ENCODE measurements at regions not wholly inside any gene's neighbourhood (a gene's known extent, or its start where the extent isn't known, plus 50 kb on each side); places are given as distances from the start of the nearest gene placed in this dataset.

- H4K20me1 ChIP-seq (ENCODE audit: insufficient read depth, low read length, poor library complexity, severe bottlenecking): no peaks in the 10 kb centered on the region
- no peaks in the 10 kb centered on the region for H3K36me3 ChIP-seq (ENCODE audit: insufficient read depth, low read length)
- no peak overlapping the region for H3K9ac ChIP-seq (ENCODE audit: low read depth, low read length, poor library complexity, severe bottlenecking)
- no peaks in the 10 kb centered on the region for H3K79me2 ChIP-seq (ENCODE audit: insufficient read depth, low read length)
- TF ChIP-seq EZH2phosphoT487 (IDR thresholded peaks at IDR 0.05; ENCODE audit: borderline replicate concordance) (no peak), CTCF (conservative IDR thresholded peaks at IDR 0.05; ENCODE audit: low read length) (no peak)
- H3F3A ChIP-seq (ENCODE audit: low read depth): no peaks in the 10 kb centered on the region
- no peaks in the 10 kb centered on the region for H3K9me2 ChIP-seq (replicated peaks; ENCODE audit: low read depth, low read length)
- no peak overlapping the region for H2AFZ ChIP-seq (ENCODE audit: low read length)
- H3K4me2 ChIP-seq (ENCODE audit: low read depth, low read length, poor library complexity, severe bottlenecking): no peak overlapping the region
- no peaks in the 10 kb centered on the region for H3K9me3 ChIP-seq (ENCODE audit: insufficient read depth, low read depth, low read length)
- no peak overlapping the region for H3K4me3 ChIP-seq (ENCODE audit: low read length, poor library complexity, severe bottlenecking)
- H3K4me1 ChIP-seq (ENCODE audit: insufficient read depth, low read length, poor library complexity, severe bottlenecking): no peaks in the 10 kb centered on the region
- no peaks in the 10 kb centered on the region for H3K27me3 ChIP-seq (ENCODE audit: insufficient read depth, low read length, poor library complexity, severe bottlenecking)
These were observed 215.5 kb downstream of the RNF144A start for GRCh38 chr2:7132753-7133152.

DNA sequence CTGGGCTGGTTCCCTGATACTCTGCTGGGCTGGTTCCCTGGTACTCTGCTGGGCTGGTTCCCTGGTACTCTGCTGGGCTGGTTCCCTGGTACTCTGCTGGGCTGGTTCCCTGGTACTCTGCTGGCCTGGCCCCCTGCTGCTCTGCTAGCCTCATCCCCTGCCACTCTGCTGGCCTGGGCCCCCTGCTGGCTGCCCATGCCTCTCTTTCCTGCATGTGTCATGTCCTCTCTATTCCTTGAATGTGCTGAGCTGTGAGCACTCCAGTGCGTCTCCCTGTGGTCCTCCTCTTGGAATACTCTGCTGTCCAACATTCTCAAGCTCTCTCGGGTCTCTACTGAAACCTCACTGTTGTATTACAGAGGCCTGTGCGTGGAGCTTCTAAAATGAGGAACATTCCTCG, 216.3 kb downstream of the RNF144A start:
- no peak overlapping the region for H3K9ac ChIP-seq (ENCODE audit: low read depth, low read length, poor library complexity, severe bottlenecking)
- no peaks in the 10 kb centered on the region for H3K9me3 ChIP-seq (ENCODE audit: insufficient read depth, low read depth, low read length)

DNA sequence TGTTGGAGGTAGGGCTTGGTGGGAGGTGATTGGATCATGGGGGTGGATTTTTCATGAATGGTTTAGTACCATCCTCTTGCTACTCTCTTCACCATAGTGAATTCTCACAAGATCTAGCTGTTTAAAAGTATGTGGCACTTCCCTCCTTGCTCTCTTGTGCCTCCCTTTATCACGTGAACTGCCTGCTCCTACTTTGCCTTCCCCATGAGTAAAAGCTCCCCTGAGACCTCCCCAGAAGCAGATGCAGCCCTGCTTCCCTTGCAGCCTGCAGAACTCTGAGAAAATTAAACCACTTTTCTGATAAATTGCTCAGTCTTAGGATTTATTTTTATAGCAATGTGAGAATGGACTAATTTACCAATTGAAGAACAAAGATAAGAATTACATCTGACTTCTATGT, 223.1 kb downstream of the RNF144A start:
- H3K4me2 ChIP-seq (ENCODE audit: low read depth, low read length, poor library complexity, severe bottlenecking): no peak overlapping the region
- no peaks in the 10 kb centered on the region for H3K9me3 ChIP-seq (ENCODE audit: insufficient read depth, low read depth, low read length)
- no peak overlapping the region for H2AFZ ChIP-seq (ENCODE audit: low read length)
- no peaks in the 10 kb centered on the region for H3K27me3 ChIP-seq (ENCODE audit: insufficient read depth, low read length, poor library complexity, severe bottlenecking)
- H3F3A ChIP-seq (ENCODE audit: low read depth): no peaks in the 10 kb centered on the region
- no peak overlapping the region for H3K4me3 ChIP-seq (ENCODE audit: low read length, poor library complexity, severe bottlenecking)
- H3K9ac ChIP-seq (ENCODE audit: low read depth, low read length, poor library complexity, severe bottlenecking): no peak overlapping the region
- H3K79me2 ChIP-seq (ENCODE audit: insufficient read depth, low read length): no peaks in the 10 kb centered on the region
- H4K20me1 ChIP-seq (ENCODE audit: insufficient read depth, low read length, poor library complexity, severe bottlenecking): no peaks in the 10 kb centered on the region
- TF ChIP-seq CTCF (conservative IDR thresholded peaks at IDR 0.05; ENCODE audit: low read length): no peak
- no peak for TF ChIP-seq EZH2phosphoT487 (IDR thresholded peaks at IDR 0.05; ENCODE audit: borderline replicate concordance)
- no peaks in the 10 kb centered on the region for H3K36me3 ChIP-seq (ENCODE audit: insufficient read depth, low read length)
- H3K9me2 ChIP-seq (replicated peaks; ENCODE audit: low read depth, low read length): no peaks in the 10 kb centered on the region
- H3K4me1 ChIP-seq (ENCODE audit: insufficient read depth, low read length, poor library complexity, severe bottlenecking): no peaks in the 10 kb centered on the region

More for the DNA sequence above, 216.3 kb downstream of the RNF144A start:
- TF ChIP-seq CTCF (conservative IDR thresholded peaks at IDR 0.05; ENCODE audit: low read length) (peak; percentile 56), EZH2phosphoT487 (IDR thresholded peaks at IDR 0.05; ENCODE audit: borderline replicate concordance) (no peak)
- no peak overlapping the region for H2AFZ ChIP-seq (ENCODE audit: low read length)
- no peak overlapping the region for H3K4me3 ChIP-seq (ENCODE audit: low read length, poor library complexity, severe bottlenecking)
- no peaks in the 10 kb centered on the region for H3K9me2 ChIP-seq (replicated peaks; ENCODE audit: low read depth, low read length)
- H4K20me1 ChIP-seq (ENCODE audit: insufficient read depth, low read length, poor library complexity, severe bottlenecking): no peaks in the 10 kb centered on the region
- H3K4me1 ChIP-seq (ENCODE audit: insufficient read depth, low read length, poor library complexity, severe bottlenecking): no peaks in the 10 kb centered on the region
- H3K27me3 ChIP-seq (ENCODE audit: insufficient read depth, low read length, poor library complexity, severe bottlenecking): no peaks in the 10 kb centered on the region
- no peaks in the 10 kb centered on the region for H3K36me3 ChIP-seq (ENCODE audit: insufficient read depth, low read length)
- H3F3A ChIP-seq (ENCODE audit: low read depth): no peaks in the 10 kb centered on the region
- no peaks in the 10 kb centered on the region for H3K79me2 ChIP-seq (ENCODE audit: insufficient read depth, low read length)
- no peak overlapping the region for H3K4me2 ChIP-seq (ENCODE audit: low read depth, low read length, poor library complexity, severe bottlenecking)

All from Loucy (cell line).